ENCODE measurements at regions not wholly inside any gene's neighbourhood (a gene's known extent, or its start where the extent isn't known, plus 50 kb on each side); places are given as distances from the start of the nearest gene placed in this dataset.

- H3K4me1 Mint-ChIP-seq (ENCODE audit: low read depth, unreplicated experiment), result peaks cover 6% of the 10 kb centered on the region
- H3K27ac Mint-ChIP-seq (ENCODE audit: unreplicated experiment), result no peak overlapping the region
- no peak overlapping the region for H3K4me3 Mint-ChIP-seq (ENCODE audit: unreplicated experiment)
- CTCF ChIA-PET, result no interaction called here
- H3K9me3 Mint-ChIP-seq (ENCODE audit: unreplicated experiment), result no peaks in the 10 kb centered on the region
- no peaks in the 10 kb centered on the region for H3K4me1 ChIP-seq
- no peaks in the 10 kb centered on the region for H3K36me3 ChIP-seq (ENCODE audit: control insufficient read depth, insufficient read depth, low read length)
- no peak for DNase-seq
- no peak for TF ChIP-seq CTCF (IDR thresholded peaks at IDR 0.05; ENCODE audit: insufficient read depth in 1 of 2, low read depth in 1 of 2, low read length in 1 of 2, severe bottlenecking in 1 of 2, unreplicated experiment in 1 of 2)
- H3K9me3 ChIP-seq, result no peaks in the 10 kb centered on the region
- intact Hi-C loops (cut with micrococcal nuclease; ENCODE audit: unreplicated experiment), result no loop called here
- BruUV-seq (replicated peaks), result no TSS peak
- POLR2A ChIA-PET, result no interaction called here
- no peaks in the 10 kb centered on the region for H3K36me3 Mint-ChIP-seq (ENCODE audit: insufficient read depth, unreplicated experiment)
- no peaks in the 10 kb centered on the region for H3K27me3 Mint-ChIP-seq (ENCODE audit: insufficient read depth, unreplicated experiment)
- no peak overlapping the region for H3K4me3 ChIP-seq (ENCODE audit: low read depth, low read length)
- no peaks in the 10 kb centered on the region for H3K27me3 ChIP-seq (replicated peaks; ENCODE audit: control insufficient read depth, insufficient read depth, low read length)
These were observed 1352.5 kb downstream of the ZPLD1 start for GRCh38 chr3:103787164-103787871.

- TF ChIP-seq CTCF (IDR thresholded peaks at IDR 0.05; ENCODE audit: insufficient read depth in 1 of 2, low read depth in 1 of 2, low read length in 1 of 2, severe bottlenecking in 1 of 2, unreplicated experiment in 1 of 2), result no peak
- Histone ChIP-seq H3K4me3 (ENCODE audit: low read depth, low read length) (no peak overlapping the region), H3K36me3 (ENCODE audit: control insufficient read depth, insufficient read depth, low read length) (no peaks in the 10 kb centered on the region), H3K9me3 (no peaks in the 10 kb centered on the region), H3K4me1 (no peaks in the 10 kb centered on the region), H3K27me3 (replicated peaks; ENCODE audit: control insufficient read depth, insufficient read depth, low read length) (no peaks in the 10 kb centered on the region)
- H3K27ac Mint-ChIP-seq (ENCODE audit: unreplicated experiment), result no peak overlapping the region
- ChIA-PET POLR2A (no interaction called here), CTCF (no interaction called here)
- no peaks in the 10 kb centered on the region for H3K27me3 Mint-ChIP-seq (ENCODE audit: insufficient read depth, unreplicated experiment)
- no peak for DNase-seq
- no peak overlapping the region for H3K4me3 Mint-ChIP-seq (ENCODE audit: unreplicated experiment)
- no peaks in the 10 kb centered on the region for H3K36me3 Mint-ChIP-seq (ENCODE audit: insufficient read depth, unreplicated experiment)
- BruUV-seq (replicated peaks), result no TSS peak
- no peaks in the 10 kb centered on the region for H3K9me3 Mint-ChIP-seq (ENCODE audit: unreplicated experiment)
- intact Hi-C loops (cut with micrococcal nuclease; ENCODE audit: unreplicated experiment), result no loop called here
- peaks cover 6% of the 10 kb centered on the region for H3K4me1 Mint-ChIP-seq (ENCODE audit: low read depth, unreplicated experiment)
These were observed 1353.1 kb downstream of the ZPLD1 start for GRCh38 chr3:103787879-103788278.

- H3K27ac Mint-ChIP-seq (ENCODE audit: unreplicated experiment), result no peak overlapping the region
- peaks cover 6% of the 10 kb centered on the region for H3K4me1 Mint-ChIP-seq (ENCODE audit: low read depth, unreplicated experiment)
- H3K27me3 Mint-ChIP-seq (ENCODE audit: insufficient read depth, unreplicated experiment), result no peaks in the 10 kb centered on the region
- ChIA-PET CTCF (no interaction called here), POLR2A (no interaction called here)
- no peak for DNase-seq
- intact Hi-C loops (cut with micrococcal nuclease; ENCODE audit: unreplicated experiment), result no loop called here
- no peak overlapping the region for H3K4me3 Mint-ChIP-seq (ENCODE audit: unreplicated experiment)
- no peaks in the 10 kb centered on the region for H3K4me1 ChIP-seq
- H3K27me3 ChIP-seq (replicated peaks; ENCODE audit: control insufficient read depth, insufficient read depth, low read length), result no peaks in the 10 kb centered on the region
- no peaks in the 10 kb centered on the region for H3K36me3 ChIP-seq (ENCODE audit: control insufficient read depth, insufficient read depth, low read length)
- TF ChIP-seq CTCF (IDR thresholded peaks at IDR 0.05; ENCODE audit: insufficient read depth in 1 of 2, low read depth in 1 of 2, low read length in 1 of 2, severe bottlenecking in 1 of 2, unreplicated experiment in 1 of 2), result no peak
- H3K9me3 ChIP-seq, result no peaks in the 10 kb centered on the region
- BruUV-seq (replicated peaks), result no TSS peak
- no peaks in the 10 kb centered on the region for H3K36me3 Mint-ChIP-seq (ENCODE audit: insufficient read depth, unreplicated experiment)
- no peaks in the 10 kb centered on the region for H3K9me3 Mint-ChIP-seq (ENCODE audit: unreplicated experiment)
- no peak overlapping the region for H3K4me3 ChIP-seq (ENCODE audit: low read depth, low read length)
These were observed 1357.1 kb downstream of the ZPLD1 start for GRCh38 chr3:103791786-103792515.

Data from Caco-2 (cell line).